Activated T-cell treated with anti-CD3 and anti-CD28 coated beads, Interleukin-2, amount 50 U/mL, for 4 hours (primary cell): ENCODE measurements at regions not wholly inside any gene's neighbourhood (a gene's known extent, or its start where the extent isn't known, plus 50 kb on each side); places are given as distances from the start of the nearest gene placed in this dataset.
"Not testable (repeated sequence)": the region's sequence is repeated elsewhere in the genome, so short reads cannot be mapped to it uniquely, and the experiment has no call there.

Experiments
- ATAC-seq, 2 donors: fragments of 200-7000 bp; cut with Tn5 transposase; one replicate each; pipeline ENCODE4 v1.10.0; 2021
- DNase-seq: peaks from one replicate; pipeline ENCODE4 v3.0.0-alpha.2; 2020
- H3K27me3 Mint-ChIP-seq: one replicate; pipeline ENCODE4 v1.8.0; 2021; ENCODE audit warnings: low read depth, mixed read lengths
- H3K36me3 Mint-ChIP-seq: one replicate; pipeline ENCODE4 v1.8.0; 2022; ENCODE audit warnings: mixed read lengths; ENCODE audit not compliant: insufficient read depth
- H3K4me1 Mint-ChIP-seq: one replicate; pipeline ENCODE4 v1.8.0; 2021; ENCODE audit warnings: low read depth, mixed read lengths
- H3K4me3 Mint-ChIP-seq: one replicate; pipeline ENCODE4 v1.8.0; 2021; ENCODE audit warnings: mild to moderate bottlenecking, moderate library complexity, mixed read lengths
- H3K9me3 Mint-ChIP-seq: one replicate; pipeline ENCODE4 v1.8.0; 2021; ENCODE audit warnings: mixed read lengths

DNA sequence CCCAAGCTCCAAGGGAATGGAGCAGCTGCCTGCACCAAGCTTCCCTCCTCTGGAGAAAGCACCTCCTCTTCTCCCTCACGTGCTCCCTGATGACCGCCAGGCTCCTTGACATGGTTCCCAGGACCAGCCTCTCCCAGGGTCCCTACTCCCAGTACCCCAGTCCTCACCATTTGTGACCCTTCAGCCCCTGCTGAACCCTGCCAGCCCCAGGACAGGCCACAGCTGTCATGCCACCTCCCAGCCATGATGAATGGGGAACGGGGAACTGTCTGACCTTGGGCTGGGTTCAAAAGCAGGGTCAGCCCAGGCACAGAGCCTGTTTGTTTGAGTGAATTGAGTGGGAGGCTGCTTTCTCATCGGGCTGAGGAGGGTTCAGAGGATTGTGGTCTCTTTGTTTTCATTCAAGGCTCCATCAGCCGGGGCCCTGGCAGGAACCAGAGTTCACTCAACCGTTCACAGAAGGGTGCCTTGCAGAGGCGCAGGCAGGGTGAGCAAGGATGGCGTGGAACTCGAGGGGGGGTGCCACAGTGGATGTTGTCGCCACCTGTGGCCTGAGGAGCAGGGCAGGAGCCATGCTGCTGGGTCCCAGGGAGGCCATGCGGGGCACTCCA, 344.5 kb upstream of the SFSWAP start:
- H3K36me3 Mint-ChIP-seq = no peaks in the 10 kb centered on the region
- H3K4me3 Mint-ChIP-seq = no peak overlapping the region
- DNase-seq (no peak), ATAC-seq (no peak)
- H3K4me1 Mint-ChIP-seq = no peaks in the 10 kb centered on the region
- H3K27me3 Mint-ChIP-seq = peaks cover 3% of the 10 kb centered on the region
- no peaks in the 10 kb centered on the region for H3K9me3 Mint-ChIP-seq

DNA sequence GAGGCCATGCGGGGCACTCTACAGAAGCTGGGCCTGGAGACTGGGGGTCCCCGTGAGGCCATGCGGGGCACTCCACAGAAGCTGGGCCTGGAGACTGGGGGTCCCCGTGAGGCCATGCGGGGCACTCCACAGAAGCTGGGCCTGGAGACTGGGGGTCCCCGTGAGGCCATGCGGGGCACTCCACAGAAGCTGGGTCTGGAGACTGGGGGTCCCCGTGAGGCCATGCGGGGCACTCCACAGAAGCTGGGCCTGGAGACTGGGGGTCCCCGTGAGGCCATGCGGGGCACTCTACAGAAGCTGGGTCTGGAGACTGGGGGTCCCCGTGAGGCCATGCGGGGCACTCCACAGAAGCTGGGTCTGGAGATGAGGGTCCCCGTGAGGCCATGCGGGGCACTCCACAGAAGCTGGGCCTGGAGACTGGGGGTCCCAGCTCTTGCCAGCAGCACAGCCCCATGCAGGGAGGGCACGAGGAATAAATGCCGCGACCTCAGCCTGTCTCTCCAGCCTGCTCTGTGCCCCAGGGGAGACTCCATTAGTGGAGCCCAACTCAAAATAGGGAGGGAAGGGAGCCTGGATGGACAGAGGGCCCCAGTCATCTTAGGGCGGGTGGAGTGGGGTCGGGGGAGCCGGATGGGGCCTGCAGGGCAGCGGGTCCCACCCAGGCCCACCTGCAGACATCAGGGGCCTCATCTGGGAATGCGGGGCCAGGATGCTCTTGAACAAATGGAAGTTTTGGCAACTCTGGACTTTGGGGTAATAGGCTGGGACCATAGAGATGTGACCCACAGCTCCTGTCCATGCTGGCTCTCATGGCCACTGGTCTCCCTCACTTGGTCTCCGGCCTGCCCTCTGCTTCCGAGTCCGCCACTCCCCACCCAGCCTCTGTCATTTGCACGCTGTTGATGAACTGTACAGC, 343.6 kb upstream of the SFSWAP start:
- H3K4me1 Mint-ChIP-seq, H3K36me3 Mint-ChIP-seq, H3K27me3 Mint-ChIP-seq, ATAC-seq, DNase-seq, H3K4me3 Mint-ChIP-seq, H3K9me3 Mint-ChIP-seq: not testable (repeated sequence)

DNA sequence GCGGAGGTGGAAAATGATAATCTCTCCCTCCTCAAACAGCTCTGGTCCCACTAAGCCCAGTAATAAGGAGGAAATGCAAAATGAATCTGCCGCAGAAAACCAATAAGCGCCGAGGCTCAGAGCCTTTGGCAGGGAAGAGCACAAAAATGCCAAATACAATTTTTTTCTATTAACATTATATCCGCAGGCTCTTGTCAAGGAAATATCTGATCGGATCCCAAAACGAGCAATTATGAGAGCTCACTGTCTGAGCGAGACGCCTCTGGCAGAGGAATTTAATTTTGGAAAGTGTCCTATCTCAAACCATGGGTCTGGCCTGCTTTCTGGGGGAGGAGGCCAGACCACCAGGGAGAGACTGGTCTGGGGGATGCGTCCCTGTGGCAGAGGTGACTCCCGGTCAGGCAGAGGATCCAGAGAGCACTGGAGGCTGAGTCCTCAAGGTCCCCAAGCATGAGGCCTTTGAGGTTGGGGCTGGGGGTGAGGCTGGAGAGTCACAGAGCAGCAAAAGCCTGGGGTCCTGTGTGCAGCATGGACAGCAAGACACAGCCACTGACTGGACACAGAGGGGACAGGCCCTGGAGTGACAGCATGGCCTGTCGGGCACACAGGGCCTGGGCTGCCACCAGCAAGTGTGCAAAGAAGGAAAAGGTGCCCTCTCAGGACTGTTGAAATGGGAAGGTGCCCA, 342.8 kb upstream of the SFSWAP start:
- ATAC-seq (no peak), DNase-seq (no peak)
- H3K4me3 Mint-ChIP-seq = no peak overlapping the region

DNA sequence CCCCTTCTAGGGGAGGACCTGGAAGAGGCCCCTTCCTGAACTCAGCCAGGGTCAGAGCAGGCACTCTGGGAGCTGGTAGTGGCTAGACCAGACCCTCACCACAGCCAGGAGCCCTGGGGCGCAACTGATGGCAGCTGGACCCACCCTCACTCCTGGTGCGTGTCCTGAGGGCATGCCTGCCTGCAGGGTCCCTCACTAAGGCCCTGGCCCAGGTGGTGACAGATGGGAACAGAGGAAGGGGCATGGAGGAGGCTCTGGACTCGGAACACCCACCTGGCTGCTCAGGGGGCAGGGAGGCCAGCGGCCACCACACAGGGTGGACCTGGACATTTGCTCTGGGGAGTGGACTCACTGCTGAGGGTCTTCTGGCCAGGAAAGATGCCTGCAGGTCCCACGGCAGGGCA, 342.2 kb upstream of the SFSWAP start:
- Mint-ChIP-seq H3K27me3 (peaks cover 5% of the 10 kb centered on the region), H3K4me3 (no peak overlapping the region), H3K9me3 (no peaks in the 10 kb centered on the region), H3K36me3 (no peaks in the 10 kb centered on the region), H3K4me1 (no peaks in the 10 kb centered on the region)
- DNase-seq = no peak
- ATAC-seq = no peak

More for the DNA sequence above, 342.8 kb upstream of the SFSWAP start:
- Mint-ChIP-seq H3K9me3 (no peaks in the 10 kb centered on the region), H3K4me1 (no peaks in the 10 kb centered on the region), H3K36me3 (no peaks in the 10 kb centered on the region), H3K27me3 (peaks cover 5% of the 10 kb centered on the region)

DNA sequence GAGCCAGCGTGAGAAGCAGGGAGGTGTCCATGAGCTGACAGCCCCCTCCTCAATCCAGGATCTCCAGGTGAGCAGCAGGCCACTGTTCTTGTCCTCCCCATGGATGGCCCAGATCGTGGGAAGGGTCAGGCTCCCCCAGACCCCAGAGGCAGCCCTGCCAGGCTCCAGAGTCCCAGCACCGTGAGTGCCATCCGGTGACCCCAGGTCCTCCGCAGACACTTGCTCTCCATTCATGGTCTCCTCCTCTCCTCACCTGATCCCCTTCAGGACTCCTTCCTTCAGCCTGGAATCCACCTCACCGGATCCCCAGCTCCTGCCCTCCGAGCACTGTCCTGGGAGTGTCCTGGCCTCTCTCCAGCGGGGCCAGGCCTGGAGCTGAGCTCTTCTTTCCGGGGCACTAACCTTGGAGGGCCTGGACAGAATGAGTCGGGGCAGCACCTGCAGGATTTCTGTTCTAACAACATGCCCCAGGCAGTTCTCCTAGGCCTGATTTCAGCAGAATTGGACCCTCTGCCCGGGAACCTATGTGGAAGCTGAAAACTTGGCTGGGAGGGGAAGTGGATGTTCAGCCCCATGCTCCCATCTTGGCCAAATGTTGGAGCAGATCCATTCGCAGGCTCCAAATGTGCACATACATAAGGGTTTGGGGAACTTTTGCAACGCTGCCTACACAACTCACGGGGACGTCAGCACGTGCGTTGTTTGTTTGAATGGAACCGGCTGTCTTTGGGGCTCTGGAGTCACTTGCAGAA, 341.6 kb upstream of the SFSWAP start:
- H3K4me1 Mint-ChIP-seq = no peaks in the 10 kb centered on the region
- no peaks in the 10 kb centered on the region for H3K9me3 Mint-ChIP-seq
- no peaks in the 10 kb centered on the region for H3K36me3 Mint-ChIP-seq
- DNase-seq (no peak), ATAC-seq (no peak)
- no peak overlapping the region for H3K4me3 Mint-ChIP-seq
- H3K27me3 Mint-ChIP-seq = peaks cover 5% of the 10 kb centered on the region

DNA sequence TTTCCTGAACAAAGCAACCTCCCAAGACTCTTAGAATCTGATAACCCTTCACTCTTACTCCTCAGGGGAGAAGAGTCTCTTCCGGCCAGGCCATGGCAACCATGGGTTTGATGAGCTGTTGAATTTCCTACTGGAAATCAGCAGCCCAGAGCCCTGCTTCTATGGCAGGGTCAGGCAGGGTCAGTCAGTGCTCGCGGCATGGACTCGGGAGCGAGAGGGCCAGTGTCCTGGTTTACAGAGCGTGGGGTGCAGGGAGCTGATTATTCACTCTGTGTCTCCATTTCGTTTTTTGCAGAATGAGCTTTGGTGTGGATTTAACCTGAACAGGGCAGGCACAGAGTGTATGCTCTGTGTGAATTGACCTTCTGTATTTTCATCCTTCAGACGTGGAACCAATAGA, 340.6 kb upstream of the SFSWAP start:
- H3K36me3 Mint-ChIP-seq = no peaks in the 10 kb centered on the region
- no peak for ATAC-seq
- no peak overlapping the region for H3K4me3 Mint-ChIP-seq
- H3K4me1 Mint-ChIP-seq = no peaks in the 10 kb centered on the region
- DNase-seq = no peak
- H3K9me3 Mint-ChIP-seq = no peaks in the 10 kb centered on the region
- peaks cover 2% of the 10 kb centered on the region for H3K27me3 Mint-ChIP-seq

DNA sequence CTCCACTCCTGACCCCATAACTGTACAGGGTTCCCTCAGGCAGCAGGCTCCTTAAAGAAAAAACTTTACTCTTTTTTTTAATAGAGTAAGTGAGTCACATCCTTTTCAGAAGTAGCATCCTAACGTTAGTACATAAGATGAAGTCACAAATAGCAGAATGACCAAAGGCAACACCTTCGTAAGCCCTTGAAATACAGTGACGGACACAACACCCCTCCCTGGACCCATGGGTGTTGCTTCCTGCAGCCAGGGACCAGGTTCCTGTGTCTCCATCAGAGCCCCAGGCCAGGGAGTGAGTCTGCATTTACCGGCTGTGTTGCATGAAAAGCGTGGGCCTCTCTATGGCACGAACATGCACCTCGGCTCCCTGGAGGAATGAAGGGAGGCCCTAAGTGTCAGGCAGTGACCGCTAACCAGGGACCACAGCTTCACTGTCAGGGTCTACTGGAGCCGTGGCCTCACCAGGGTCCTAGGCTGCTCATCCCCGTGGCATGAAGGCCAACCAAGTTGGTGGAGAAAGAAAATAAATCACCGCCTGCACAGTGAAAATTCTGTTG, 340.0 kb upstream of the SFSWAP start:
- H3K4me3 Mint-ChIP-seq = no peak overlapping the region
- H3K4me1 Mint-ChIP-seq = no peaks in the 10 kb centered on the region
- peaks cover 2% of the 10 kb centered on the region for H3K27me3 Mint-ChIP-seq
- DNase-seq = no peak
- no peaks in the 10 kb centered on the region for H3K9me3 Mint-ChIP-seq
- H3K36me3 Mint-ChIP-seq = no peaks in the 10 kb centered on the region
- ATAC-seq = no peak

DNA sequence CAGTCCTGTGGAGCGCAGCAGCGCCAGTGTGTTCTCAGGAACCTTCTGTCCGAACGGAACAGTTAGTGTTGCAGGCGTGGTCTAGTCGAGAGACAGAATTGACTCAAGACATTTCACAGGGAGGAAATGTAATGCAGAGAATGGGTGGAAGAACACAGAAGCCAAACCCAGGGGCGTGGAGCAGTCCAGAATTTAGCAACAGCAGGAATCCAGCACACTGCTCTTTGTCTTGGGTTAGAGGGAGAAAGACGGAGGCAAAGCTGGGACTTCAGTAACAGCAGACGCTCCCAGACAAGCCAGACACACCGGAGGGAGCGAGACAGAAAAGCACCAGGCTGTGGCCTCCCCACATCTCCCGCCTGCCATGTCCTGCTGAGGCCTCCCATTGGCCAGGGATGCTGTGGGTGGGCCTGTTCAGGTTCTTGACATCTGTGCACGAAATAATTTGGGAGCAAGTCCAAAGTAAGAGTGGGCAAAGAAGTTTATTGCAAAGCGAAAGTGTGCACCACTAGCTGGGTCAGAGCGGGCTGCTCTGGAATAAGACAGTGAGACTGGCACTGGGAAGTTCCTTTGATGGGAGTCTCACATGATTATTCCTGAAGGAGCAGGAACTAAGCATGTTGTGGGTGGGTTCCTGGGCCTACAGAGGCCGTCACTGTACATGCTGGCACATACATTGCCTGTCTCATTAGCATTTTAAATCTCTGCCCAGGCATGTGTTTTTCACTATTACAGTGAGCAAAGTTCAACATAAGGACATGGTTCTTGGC, 339.3 kb upstream of the SFSWAP start:
- Mint-ChIP-seq H3K36me3 (no peaks in the 10 kb centered on the region), H3K9me3 (no peaks in the 10 kb centered on the region), H3K4me3 (no peak overlapping the region), H3K27me3 (peaks cover 2% of the 10 kb centered on the region), H3K4me1 (no peaks in the 10 kb centered on the region)
- DNase-seq (no peak), ATAC-seq (no peak)

DNA sequence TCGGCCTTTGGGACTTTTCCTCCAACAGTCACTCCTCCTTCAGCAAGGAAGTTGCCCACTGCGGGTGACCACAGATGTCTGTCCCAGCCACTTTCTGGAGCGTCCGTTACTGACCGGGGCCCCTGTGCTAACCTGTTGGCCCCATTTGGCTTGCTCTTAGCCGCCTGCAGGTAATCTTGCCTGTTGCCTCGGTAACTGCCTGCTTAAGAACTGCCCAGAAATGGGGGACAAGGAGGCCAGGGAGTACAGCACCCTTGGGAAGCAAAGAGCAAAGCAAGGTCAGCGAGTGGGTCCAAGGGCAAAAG, 338.8 kb upstream of the SFSWAP start:
- no peaks in the 10 kb centered on the region for H3K36me3 Mint-ChIP-seq
- H3K4me1 Mint-ChIP-seq = no peaks in the 10 kb centered on the region
- ATAC-seq = no peak
- no peak for DNase-seq
- no peaks in the 10 kb centered on the region for H3K9me3 Mint-ChIP-seq
- no peak overlapping the region for H3K4me3 Mint-ChIP-seq
- H3K27me3 Mint-ChIP-seq = peaks cover 2% of the 10 kb centered on the region

DNA sequence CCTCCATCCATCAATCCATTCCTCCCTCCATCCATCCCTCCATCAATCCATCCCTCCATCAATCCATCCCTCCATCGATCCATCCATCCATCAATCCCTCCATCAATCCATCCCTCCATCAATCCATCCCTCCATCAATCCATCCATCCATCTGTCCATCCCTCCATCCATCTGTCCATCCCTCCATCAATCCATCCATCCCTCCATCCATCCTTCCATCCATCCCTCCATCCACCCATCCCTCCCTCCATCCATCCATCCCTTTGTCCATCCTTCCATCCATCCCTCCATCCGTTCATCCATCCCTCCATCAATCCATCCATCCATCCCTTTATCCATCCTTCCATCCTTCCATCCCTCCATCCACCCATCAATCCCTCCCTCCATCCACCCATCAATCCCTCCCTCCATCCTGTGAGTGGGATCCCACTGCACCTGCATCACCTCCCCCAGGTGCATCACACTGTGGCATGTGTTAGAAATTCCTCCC, 338.1 kb upstream of the SFSWAP start:
- DNase-seq (no peak), ATAC-seq (no peak)
- Mint-ChIP-seq H3K36me3 (no peaks in the 10 kb centered on the region), H3K4me1 (no peaks in the 10 kb centered on the region), H3K9me3 (no peaks in the 10 kb centered on the region), H3K4me3 (no peak overlapping the region), H3K27me3 (peaks cover 2% of the 10 kb centered on the region)

DNA sequence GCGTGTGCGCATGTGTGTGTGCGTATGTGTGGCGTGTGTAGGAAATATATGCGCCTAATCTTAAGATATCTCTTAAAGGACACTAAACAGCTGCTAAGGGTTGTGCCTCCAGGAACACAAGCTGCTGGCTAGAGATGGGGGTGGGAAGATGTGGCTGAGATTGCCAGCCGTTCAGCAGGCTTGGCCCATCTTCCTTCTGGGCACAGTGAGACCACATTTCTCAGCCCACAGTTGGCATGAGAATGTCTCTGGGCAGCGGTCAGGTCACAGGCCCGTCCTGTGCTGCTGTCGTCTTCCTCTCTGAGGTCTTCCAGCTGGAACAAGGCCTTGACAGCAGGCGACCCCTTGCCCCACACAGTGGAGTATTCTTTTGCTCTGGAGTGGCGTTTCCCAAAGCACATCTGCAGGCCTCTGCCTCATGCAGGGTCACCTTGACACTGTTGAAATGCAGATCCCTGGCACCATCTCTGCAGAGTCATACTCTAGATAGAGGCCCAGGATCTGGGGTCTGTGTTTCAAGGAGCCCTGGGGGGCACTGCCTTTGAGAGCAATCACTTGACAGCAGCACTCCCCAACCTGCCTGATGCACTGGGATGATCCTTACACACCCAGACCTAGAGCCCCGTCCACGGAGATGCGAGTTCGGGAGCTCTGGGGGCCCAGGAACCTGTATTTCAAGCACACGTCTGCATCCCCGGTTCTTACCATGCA, 335.5 kb upstream of the SFSWAP start:
- ATAC-seq (no peak), DNase-seq (no peak)
- no peaks in the 10 kb centered on the region for H3K9me3 Mint-ChIP-seq
- H3K36me3 Mint-ChIP-seq = no peaks in the 10 kb centered on the region
- H3K4me3 Mint-ChIP-seq = no peak overlapping the region
- no peaks in the 10 kb centered on the region for H3K4me1 Mint-ChIP-seq
- H3K27me3 Mint-ChIP-seq = peaks cover 5% of the 10 kb centered on the region

DNA sequence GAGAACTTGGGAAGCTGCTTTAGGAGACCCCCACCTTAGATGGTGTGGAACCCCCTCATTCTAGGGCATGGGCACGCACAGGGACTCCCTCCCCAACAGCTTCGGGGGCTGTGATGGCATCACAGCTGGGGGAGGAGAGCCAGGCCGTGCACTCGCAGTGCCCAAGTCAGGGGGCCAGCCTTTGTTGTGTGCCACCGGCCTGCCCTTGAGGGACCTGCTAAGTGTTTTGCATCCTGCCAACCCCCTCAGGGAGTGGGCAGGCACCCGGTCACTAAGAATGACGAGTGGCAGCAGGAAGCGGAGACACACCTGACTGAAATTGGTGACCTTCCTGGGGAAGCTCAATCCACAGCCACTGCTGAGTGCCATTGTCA, 334.9 kb upstream of the SFSWAP start:
- peaks cover 5% of the 10 kb centered on the region for H3K27me3 Mint-ChIP-seq
- ATAC-seq (no peak), DNase-seq (no peak)
- no peak overlapping the region for H3K4me3 Mint-ChIP-seq
- H3K4me1 Mint-ChIP-seq = no peaks in the 10 kb centered on the region
- no peaks in the 10 kb centered on the region for H3K36me3 Mint-ChIP-seq
- no peaks in the 10 kb centered on the region for H3K9me3 Mint-ChIP-seq

DNA sequence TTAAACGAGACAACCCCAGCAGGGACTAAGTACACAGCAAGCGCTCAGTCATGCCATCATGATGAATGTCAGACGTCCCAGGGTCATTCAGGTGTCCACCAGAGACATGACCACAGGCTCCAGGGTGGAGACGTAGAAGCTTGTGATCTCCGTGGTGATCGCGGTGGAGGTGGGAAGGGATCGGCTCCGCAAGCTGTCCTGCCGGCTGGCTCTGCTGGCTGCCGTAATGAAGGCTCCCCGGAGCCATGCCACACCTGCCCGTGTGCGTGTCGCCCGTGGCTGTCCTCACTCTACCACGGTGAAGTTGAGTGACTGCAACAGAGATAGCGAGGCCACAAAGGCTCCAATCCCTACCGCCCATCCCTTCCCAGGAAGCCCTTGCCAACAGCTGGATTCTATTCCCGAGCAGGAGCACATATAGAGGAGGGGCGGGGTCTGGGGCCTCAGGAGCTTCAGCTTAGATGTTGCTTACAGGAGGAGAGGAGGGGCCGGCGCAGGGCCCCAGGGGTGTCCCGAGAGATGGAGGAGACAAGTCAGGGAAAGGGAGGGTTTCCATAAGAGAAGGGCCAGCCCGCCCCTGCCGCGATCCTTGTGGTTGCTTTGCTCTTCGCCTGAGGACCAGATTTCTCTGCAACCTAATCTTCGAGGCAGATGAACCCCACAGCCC, 332.6 kb upstream of the SFSWAP start:
- ATAC-seq (no peak), DNase-seq (no peak)
- Mint-ChIP-seq H3K4me3 (no peak overlapping the region), H3K27me3 (peaks cover 4% of the 10 kb centered on the region), H3K9me3 (no peaks in the 10 kb centered on the region), H3K4me1 (no peaks in the 10 kb centered on the region), H3K36me3 (no peaks in the 10 kb centered on the region)
